Activated naive CD8-positive, alpha-beta T cell (primary cell): ENCODE measurements at regions not wholly inside any gene's neighbourhood (a gene's known extent, or its start where the extent isn't known, plus 50 kb on each side); places are given as distances from the start of the nearest gene placed in this dataset.
"Not testable (repeated sequence)": the region's sequence is repeated elsewhere in the genome, so short reads cannot be mapped to it uniquely, and the experiment has no call there.

Experiments
- H3K27ac Mint-ChIP-seq: one replicate; pipeline ENCODE4 v1.8.0; 2021; ENCODE audit warnings: mixed read lengths
- H3K27me3 Mint-ChIP-seq: one replicate; pipeline ENCODE4 v1.8.0; 2021; ENCODE audit warnings: mixed read lengths
- H3K36me3 Mint-ChIP-seq: one replicate; pipeline ENCODE4 v1.8.0; 2021; ENCODE audit warnings: mixed read lengths
- H3K4me1 Mint-ChIP-seq: one replicate; pipeline ENCODE4 v1.8.0; 2021; ENCODE audit warnings: low read depth, mixed read lengths
- H3K4me3 Mint-ChIP-seq: one replicate; pipeline ENCODE4 v1.8.0; 2021; ENCODE audit warnings: mild to moderate bottlenecking, mixed read lengths
- H3K9me3 Mint-ChIP-seq: one replicate; pipeline ENCODE4 v1.8.0; 2021; ENCODE audit warnings: low read depth, mixed read lengths

DNA sequence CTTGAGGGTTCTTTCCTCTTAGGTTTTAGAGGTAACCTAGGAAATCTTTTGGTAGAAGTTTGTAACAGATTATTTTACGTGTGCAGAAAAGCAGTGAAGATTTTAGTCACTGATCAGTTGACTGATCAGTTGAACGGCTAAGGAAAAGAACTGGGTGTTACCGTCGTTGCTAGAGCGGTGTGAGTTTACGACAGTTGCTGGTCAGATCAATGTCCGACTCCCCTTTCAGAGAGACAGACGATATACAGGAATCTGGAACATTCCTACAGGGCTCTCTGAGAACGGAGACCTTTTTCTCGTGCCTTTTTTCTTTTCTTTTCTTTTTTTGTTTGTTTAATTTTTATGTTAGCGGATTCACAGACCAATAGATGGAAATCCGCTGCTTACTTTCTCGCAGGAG, 132.1 kb upstream of the ZNF184 start:
- Mint-ChIP-seq H3K9me3 (no peaks in the 10 kb centered on the region), H3K36me3 (no peaks in the 10 kb centered on the region), H3K4me1 (peaks cover 23% of the 10 kb centered on the region), H3K4me3 (peak overlapping the region; percentile 8), H3K27me3 (peaks cover 46% of the 10 kb centered on the region), H3K27ac (no peak overlapping the region)

DNA sequence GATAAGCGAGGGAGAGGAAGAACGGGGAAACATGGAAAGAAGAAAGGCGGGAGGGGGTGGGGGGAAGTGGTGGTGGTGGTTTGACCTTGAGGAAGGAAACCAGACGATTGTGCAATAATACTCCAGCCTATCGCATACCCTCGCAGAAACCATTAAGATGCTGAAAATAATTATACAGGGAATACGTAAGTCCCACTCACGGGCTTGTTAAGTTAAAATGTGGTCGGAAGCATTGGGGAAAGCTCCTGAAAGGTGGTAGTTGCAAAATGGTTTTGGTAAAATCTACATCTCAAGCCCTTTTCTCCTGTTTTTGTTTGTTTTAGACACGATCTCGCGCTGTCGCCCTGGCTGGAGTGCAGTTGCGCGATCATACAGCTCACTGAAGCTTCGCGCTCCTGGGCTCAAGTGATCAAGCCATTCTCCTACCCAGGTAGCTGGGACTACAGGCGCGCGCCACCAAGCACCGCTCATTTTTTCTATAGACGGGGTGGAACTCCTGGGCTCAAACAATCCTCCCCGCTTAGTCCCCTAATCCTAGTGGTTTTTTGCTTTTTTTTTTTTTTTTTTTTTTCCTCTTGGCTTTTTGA, 128.9 kb upstream of the ZNF184 start:
- H3K27ac Mint-ChIP-seq, result no peak overlapping the region

DNA sequence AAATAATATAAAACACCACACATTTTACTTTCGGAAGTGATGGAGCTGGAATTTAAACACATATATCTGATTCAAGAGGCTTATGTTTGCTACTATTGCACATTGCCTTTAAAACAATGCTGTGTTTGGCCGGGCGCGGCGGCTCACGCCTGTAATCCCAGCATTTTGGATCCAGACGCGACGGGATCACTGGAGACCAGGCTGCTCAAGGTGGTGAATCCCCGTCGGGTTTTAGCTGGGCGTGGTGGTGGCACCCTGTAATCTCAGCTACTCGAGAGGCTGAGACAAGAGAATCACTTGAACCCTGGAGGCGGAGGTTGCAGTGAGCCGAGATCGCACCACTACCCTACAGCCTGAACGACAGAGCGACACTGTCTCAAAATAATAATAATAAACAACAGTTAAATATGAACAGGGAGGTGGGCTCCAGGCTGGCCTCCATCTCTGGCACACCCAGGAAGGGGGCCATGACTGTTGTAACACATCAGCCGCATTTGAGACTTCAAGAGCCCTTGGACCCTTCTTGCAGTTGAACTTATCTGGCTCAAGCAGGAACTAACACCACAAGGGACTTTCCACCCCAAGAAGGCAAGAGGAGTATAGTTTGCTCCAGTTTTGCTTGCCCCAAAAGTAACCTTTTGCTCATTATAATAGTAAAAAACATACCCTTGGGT, 127.1 kb upstream of the ZNF184 start:
- Mint-ChIP-seq H3K36me3 (no peaks in the 10 kb centered on the region), H3K9me3 (no peaks in the 10 kb centered on the region), H3K27ac (no peak overlapping the region), H3K4me3 (no peak overlapping the region), H3K4me1 (peaks cover 13% of the 10 kb centered on the region), H3K27me3 (peaks cover 51% of the 10 kb centered on the region)

More for the DNA sequence above, 128.9 kb upstream of the ZNF184 start:
- Mint-ChIP-seq H3K36me3 (no peaks in the 10 kb centered on the region), H3K4me1 (peaks cover 23% of the 10 kb centered on the region), H3K27me3 (peaks cover 55% of the 10 kb centered on the region), H3K9me3 (no peaks in the 10 kb centered on the region), H3K4me3 (peak overlapping the region; percentile 38)

- Mint-ChIP-seq H3K4me1 (peaks cover 11% of the 10 kb centered on the region), H3K27me3 (peaks cover 40% of the 10 kb centered on the region)
- not testable (repeated sequence) for H3K9me3 Mint-ChIP-seq, H3K36me3 Mint-ChIP-seq, H3K27ac Mint-ChIP-seq, H3K4me3 Mint-ChIP-seq
Measured at GRCh38 chr6:27597031-27597567, 124.2 kb upstream of the ZNF184 start.

GRCh38 chr6:27593861-27594260, 121.0 kb upstream of the ZNF184 start:
- Mint-ChIP-seq H3K4me3 (no peak overlapping the region), H3K27me3 (peaks cover 34% of the 10 kb centered on the region), H3K4me1 (peaks cover 5% of the 10 kb centered on the region), H3K36me3 (no peaks in the 10 kb centered on the region), H3K27ac (no peak overlapping the region), H3K9me3 (no peaks in the 10 kb centered on the region)

- H3K9me3 Mint-ChIP-seq, result no peaks in the 10 kb centered on the region
- no peak overlapping the region for H3K27ac Mint-ChIP-seq
- peaks cover 5% of the 10 kb centered on the region for H3K4me1 Mint-ChIP-seq
- no peaks in the 10 kb centered on the region for H3K36me3 Mint-ChIP-seq
- H3K27me3 Mint-ChIP-seq, result peaks cover 33% of the 10 kb centered on the region
- no peak overlapping the region for H3K4me3 Mint-ChIP-seq
Measured at GRCh38 chr6:27593200-27593818, 120.4 kb upstream of the ZNF184 start.

- Mint-ChIP-seq H3K27me3 (peaks cover 33% of the 10 kb centered on the region), H3K27ac (no peak overlapping the region), H3K4me1 (peaks cover 5% of the 10 kb centered on the region), H3K9me3 (no peaks in the 10 kb centered on the region), H3K36me3 (no peaks in the 10 kb centered on the region), H3K4me3 (no peak overlapping the region)
Measured at GRCh38 chr6:27592481-27593199, 119.7 kb upstream of the ZNF184 start.

DNA sequence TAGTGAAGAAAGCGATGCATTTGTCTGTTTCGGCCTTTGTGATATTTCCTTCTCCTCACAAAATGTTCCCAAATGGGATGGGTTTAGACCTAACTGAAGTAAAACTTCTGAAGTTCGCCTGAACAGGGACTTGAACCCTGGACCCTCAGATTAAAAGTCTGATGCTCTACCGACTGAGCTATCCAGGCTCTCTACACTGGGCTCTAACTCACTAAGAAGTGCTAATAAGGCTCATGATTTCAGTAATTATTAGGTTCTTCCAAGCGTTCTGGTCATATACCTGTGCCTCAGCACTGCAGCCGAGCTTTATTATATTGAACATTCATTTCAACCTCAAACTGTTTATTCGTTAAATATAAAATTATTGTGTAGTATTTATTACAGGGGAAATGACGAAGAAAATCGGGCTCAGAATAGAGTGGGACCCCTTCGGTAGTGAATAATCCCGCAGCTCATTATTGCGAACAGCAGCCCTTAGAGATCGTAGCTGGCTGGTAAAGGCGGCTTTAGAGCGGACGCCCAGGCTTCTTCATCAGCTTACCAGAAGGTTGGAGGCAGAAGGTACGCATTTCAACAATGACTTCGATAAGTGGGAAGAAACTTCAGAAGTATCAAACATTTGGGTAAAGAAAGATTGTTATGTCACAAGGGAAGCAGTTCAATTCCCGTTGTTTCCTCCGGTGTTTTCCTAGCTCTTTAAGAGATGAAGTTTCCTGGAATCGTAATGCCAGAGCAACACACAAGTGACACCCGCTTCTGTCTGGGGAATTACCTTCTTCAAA, 119.0 kb upstream of the ZNF184 start:
- peaks cover 5% of the 10 kb centered on the region for H3K4me1 Mint-ChIP-seq
- no peak overlapping the region for H3K4me3 Mint-ChIP-seq
- H3K27ac Mint-ChIP-seq, result no peak overlapping the region
- H3K9me3 Mint-ChIP-seq, result no peaks in the 10 kb centered on the region
- H3K36me3 Mint-ChIP-seq, result no peaks in the 10 kb centered on the region
- H3K27me3 Mint-ChIP-seq, result peaks cover 30% of the 10 kb centered on the region

- H3K27ac Mint-ChIP-seq, H3K4me3 Mint-ChIP-seq, H3K4me1 Mint-ChIP-seq, H3K36me3 Mint-ChIP-seq, H3K9me3 Mint-ChIP-seq: not testable (repeated sequence)
- H3K27me3 Mint-ChIP-seq, result peaks cover 53% of the 10 kb centered on the region
Measured at GRCh38 chr6:27585316-27585715, 112.4 kb upstream of the ZNF184 start.

DNA sequence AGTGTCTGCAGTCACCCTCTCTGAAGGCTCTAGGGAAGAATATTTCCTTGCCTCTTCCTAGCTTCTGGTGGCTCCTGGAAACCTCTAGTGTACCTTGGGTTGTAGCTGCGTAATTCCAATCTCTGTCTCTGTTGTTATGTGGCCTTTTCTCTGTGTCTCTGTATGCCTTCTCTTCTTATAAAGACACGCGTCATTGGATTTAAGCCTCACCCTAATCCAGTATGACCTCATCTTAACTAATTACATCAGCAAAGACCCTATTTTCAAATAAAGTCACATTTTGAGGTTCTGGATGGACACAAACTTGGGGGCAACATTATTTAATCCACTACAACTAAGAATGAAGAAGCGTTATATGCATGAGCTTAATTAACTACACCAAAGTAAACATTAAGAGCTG, 111.4 kb upstream of the ZNF184 start:
- no peaks in the 10 kb centered on the region for H3K9me3 Mint-ChIP-seq
- H3K36me3 Mint-ChIP-seq, result peaks cover 4% of the 10 kb centered on the region
- H3K27ac Mint-ChIP-seq, result no peak overlapping the region
- H3K27me3 Mint-ChIP-seq, result peaks cover 54% of the 10 kb centered on the region
- H3K4me3 Mint-ChIP-seq, result no peak overlapping the region
- H3K4me1 Mint-ChIP-seq, result no peaks in the 10 kb centered on the region

DNA sequence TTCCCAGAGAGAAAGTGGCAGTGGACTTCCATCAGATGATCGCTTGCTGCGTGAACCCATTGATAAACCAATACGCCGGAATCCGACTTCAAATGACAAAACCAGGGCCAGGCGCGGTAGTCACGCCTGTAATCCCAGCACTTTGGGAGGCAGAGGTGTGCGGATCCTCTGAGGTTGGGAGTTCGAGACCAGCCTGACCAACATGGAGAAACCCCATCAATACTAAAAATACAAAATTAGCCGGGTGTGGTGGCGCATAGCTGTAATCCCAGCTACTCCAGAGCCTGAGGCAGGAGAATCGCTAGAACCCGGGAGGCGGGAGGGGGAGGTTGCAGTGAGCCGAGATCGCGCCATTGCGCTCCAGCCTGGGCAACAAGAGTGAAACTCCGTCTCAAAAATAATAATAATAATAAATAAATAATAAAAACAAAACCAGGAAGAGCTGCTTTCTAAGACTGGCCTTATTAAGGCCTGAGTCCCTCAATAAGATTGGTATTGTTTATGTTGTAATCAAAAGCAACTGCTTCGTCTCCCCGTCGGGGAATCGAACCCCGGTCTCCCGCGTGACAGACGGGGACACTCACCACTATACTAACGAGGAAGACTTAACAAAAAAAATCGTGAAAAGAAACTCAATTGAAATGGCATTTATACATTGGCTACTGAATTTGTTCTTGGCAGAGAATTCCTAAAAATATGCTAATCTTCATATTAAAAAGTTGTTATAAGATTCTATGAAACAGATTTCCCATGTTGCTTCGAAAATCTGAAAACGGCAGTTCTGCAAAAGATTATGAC, 110.2 kb upstream of the ZNF184 start:
- Mint-ChIP-seq H3K27me3 (peaks cover 54% of the 10 kb centered on the region), H3K27ac (peak overlapping the region; percentile 41), H3K9me3 (no peaks in the 10 kb centered on the region), H3K36me3 (peaks cover 4% of the 10 kb centered on the region), H3K4me3 (no peak overlapping the region), H3K4me1 (no peaks in the 10 kb centered on the region)

DNA sequence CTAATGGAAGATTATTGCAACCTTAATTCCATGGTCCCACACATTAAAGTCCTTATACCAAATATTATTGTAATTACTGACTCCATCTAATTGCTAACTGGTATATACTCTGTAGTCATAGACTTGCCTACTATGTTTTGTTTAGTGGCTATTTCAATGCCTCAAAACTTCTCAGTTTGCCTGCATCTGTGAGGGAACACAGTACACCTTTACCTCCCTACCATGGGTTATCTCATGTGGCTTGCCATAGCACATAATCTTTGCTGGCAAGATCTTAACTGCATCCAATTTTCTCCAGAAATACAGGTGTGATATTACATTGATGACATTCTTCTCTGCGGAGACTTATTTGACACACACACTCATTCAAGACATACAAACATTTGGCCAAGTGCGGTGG, 107.1 kb upstream of the ZNF184 start:
- H3K4me1 Mint-ChIP-seq, result no peaks in the 10 kb centered on the region
- no peak overlapping the region for H3K27ac Mint-ChIP-seq
- peaks cover 4% of the 10 kb centered on the region for H3K36me3 Mint-ChIP-seq
- no peaks in the 10 kb centered on the region for H3K9me3 Mint-ChIP-seq
- no peak overlapping the region for H3K4me3 Mint-ChIP-seq
- H3K27me3 Mint-ChIP-seq, result peaks cover 40% of the 10 kb centered on the region

GRCh38 chr6:27577922-27578321, 105.0 kb upstream of the ZNF184 start:
- Mint-ChIP-seq H3K4me3 (no peak overlapping the region), H3K9me3 (no peaks in the 10 kb centered on the region), H3K4me1 (no peaks in the 10 kb centered on the region), H3K27ac (no peak overlapping the region), H3K36me3 (no peaks in the 10 kb centered on the region), H3K27me3 (peaks cover 29% of the 10 kb centered on the region)
